OCI-LY7 (cell line): ENCODE measurements at regions not wholly inside any gene's neighbourhood (a gene's known extent, or its start where the extent isn't known, plus 50 kb on each side); places are given as distances from the start of the nearest gene placed in this dataset.

Source experiments
- CTCF ChIP-seq: fragments of 200-600 bp; sonication (generic); conservative IDR thresholded peaks from 2 replicates; pipeline ENCODE4 v1.5.1; 2014; ENCODE audit warnings: mild to moderate bottlenecking, antibody characterized with exemption, low read length, moderate library complexity, mixed read lengths
- EZH2phosphoT487 ChIP-seq: fragments of 200-600 bp; sonication (generic); IDR thresholded peaks from 2 replicates; pipeline ENCODE4 v1.6.1; 2018; ENCODE audit warnings: low read depth, borderline replicate concordance, mild to moderate bottlenecking, mixed run types, antibody characterized with exemption, low read length, moderate library complexity, mixed read lengths

DNA sequence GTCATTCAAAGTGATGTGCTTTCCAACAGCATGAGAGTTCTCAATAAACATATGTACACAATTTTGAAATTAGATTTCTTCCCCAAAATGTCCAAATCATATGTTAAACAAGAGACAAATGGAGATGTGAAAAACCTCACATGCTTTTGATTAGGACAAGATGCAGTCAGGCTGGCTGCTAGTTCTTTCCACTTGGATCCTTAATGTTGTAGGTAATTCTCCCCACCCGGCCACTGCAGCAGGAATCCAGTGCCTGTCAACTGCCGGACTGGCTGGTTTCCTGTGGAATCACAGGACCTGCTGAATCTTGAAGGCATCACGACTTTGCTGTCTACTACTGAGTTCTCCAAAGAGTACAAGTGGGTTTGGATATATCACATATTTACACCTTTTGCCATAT lies 138.6 kb upstream of the AKR1E2 start:
- TF ChIP-seq CTCF (no peak), EZH2phosphoT487 (no peak)
